ENCODE measurements at regions not wholly inside any gene's neighbourhood (a gene's known extent, or its start where the extent isn't known, plus 50 kb on each side); places are given as distances from the start of the nearest gene placed in this dataset.

DNA sequence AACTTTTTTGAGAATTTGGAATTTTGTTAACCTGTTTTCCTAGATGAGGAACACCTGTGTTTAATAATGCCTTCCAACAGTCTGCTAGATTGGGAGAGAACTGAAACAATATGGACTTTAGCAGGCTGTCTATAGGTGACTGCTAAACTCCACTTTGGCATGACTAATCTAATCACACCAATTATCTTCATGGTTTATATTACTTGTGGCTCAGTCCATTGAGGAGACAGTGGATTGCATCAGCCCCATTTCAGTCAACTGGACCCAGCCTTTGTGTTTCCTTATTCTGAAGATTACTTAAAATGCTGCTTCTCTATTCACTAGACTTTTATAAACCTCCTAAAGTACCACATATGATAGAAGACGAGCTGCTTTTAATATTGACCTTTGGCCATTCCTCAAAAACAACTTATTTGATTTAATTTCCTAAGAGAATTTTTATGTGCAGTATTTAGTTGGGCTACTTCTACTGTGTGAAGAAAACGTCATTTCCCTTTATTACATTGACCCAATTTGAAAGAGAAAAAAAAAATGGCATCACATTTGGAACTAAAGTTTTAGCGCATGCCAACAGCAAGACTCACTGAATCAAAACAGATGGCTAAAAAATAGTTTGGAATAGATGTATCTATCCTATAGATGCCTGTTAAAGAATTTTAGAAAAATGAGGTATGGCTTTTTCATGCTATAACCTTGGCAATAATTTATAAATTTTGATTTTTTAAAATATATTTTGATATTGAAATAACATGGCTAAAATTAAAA, 295.8 kb downstream of the NDFIP2 start:
- Histone ChIP-seq H3K36me3 (no peaks in the 10 kb centered on the region), H3K9me3 (peaks cover 0 to 4% of the 10 kb centered on the region in 2 donors), H3K27ac (no peak overlapping the region), H3K4me3 (no peak overlapping the region), H3K27me3 (no peaks in the 10 kb centered on the region), H3K4me1 (no peaks in the 10 kb centered on the region)
- no peak for DNase-seq (ENCODE audit: low spot score in 2 of 2)
- TF ChIP-seq POLR2AphosphoS5 (IDR thresholded peaks at IDR 0.05) (no peak), POLR2A (IDR thresholded peaks at IDR 0.05) (no peak)
- TF ChIP-seq, protein P1, sequence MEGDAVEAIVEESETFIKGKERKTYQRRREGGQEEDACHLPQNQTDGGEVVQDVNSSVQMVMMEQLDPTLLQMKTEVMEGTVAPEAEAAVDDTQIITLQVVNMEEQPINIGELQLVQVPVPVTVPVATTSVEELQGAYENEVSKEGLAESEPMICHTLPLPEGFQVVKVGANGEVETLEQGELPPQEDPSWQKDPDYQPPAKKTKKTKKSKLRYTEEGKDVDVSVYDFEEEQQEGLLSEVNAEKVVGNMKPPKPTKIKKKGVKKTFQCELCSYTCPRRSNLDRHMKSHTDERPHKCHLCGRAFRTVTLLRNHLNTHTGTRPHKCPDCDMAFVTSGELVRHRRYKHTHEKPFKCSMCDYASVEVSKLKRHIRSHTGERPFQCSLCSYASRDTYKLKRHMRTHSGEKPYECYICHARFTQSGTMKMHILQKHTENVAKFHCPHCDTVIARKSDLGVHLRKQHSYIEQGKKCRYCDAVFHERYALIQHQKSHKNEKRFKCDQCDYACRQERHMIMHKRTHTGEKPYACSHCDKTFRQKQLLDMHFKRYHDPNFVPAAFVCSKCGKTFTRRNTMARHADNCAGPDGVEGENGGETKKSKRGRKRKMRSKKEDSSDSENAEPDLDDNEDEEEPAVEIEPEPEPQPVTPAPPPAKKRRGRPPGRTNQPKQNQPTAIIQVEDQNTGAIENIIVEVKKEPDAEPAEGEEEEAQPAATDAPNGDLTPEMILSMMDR (IDR thresholded peaks at IDR 0.05): no peak
- intact Hi-C loops (cut with DNase I; ENCODE audit: low total_unique reads): no loop called here

DNA sequence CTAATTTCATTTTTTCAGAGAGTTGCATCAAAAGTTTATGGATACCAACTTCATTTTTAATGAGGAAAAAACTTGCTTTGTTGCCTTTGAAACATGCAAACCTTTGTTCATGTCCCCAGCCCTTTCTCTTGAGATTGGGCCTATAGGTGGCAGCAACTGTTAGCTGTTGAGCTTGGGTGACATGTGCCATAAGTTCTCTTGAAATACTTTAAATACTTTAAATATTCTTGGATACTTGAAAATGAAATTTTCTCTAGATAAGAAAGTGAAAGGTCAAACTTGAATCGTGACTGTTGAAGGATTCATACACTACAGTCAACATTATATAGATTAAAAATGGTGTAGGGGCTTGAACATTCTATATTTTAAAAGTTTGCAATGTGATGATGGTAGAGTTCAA, 294.9 kb downstream of the NDFIP2 start:
- Histone ChIP-seq H3K36me3 (no peaks in the 10 kb centered on the region), H3K27me3 (no peaks in the 10 kb centered on the region), H3K4me1 (no peaks in the 10 kb centered on the region), H3K27ac (no peak overlapping the region), H3K9me3 (peaks cover 0 to 7% of the 10 kb centered on the region in 2 donors), H3K4me3 (no peak overlapping the region)
- DNase-seq (ENCODE audit: low spot score in 2 of 2): no peak
- intact Hi-C loops (cut with DNase I; ENCODE audit: low total_unique reads): no loop called here
- no peak for TF ChIP-seq POLR2AphosphoS5 (IDR thresholded peaks at IDR 0.05)
- TF ChIP-seq, protein P1 (IDR thresholded peaks at IDR 0.05): peak in 2 of 3 donors; percentile 39 to 46

DNA sequence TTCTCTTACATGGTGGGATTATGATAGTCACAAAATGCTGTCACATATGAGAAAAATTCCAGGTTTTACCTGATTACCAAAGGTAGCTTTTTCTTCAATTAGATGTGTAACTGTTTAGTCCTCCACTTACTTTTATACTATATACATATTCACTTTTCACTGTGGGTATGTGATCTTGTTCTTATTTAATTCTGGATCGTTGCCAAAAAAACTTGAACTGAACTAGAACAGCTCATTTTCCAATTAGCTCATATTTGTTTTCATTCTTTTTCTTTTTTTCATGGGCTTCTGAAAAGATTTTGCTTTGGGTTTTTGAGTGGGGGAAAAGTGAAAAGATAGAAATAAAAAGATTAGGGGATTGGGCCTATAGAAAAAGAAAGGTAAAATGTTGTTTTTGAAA, 291.9 kb downstream of the NDFIP2 start:
- peaks cover 0 to 7% of the 10 kb centered on the region in 2 donors for H3K9me3 ChIP-seq
- H3K4me3 ChIP-seq: no peak overlapping the region
- H3K4me1 ChIP-seq: no peaks in the 10 kb centered on the region
- intact Hi-C loops (cut with DNase I; ENCODE audit: low total_unique reads): no loop called here
- no peaks in the 10 kb centered on the region for H3K36me3 ChIP-seq
- H3K27me3 ChIP-seq: no peaks in the 10 kb centered on the region
- DNase-seq (ENCODE audit: low spot score in 2 of 2): no peak
- H3K27ac ChIP-seq: no peak overlapping the region
- TF ChIP-seq POLR2AphosphoS5 (IDR thresholded peaks at IDR 0.05) (no peak), POLR2A (IDR thresholded peaks at IDR 0.05) (no peak)
- TF ChIP-seq, protein P1 (IDR thresholded peaks at IDR 0.05): no peak

DNA sequence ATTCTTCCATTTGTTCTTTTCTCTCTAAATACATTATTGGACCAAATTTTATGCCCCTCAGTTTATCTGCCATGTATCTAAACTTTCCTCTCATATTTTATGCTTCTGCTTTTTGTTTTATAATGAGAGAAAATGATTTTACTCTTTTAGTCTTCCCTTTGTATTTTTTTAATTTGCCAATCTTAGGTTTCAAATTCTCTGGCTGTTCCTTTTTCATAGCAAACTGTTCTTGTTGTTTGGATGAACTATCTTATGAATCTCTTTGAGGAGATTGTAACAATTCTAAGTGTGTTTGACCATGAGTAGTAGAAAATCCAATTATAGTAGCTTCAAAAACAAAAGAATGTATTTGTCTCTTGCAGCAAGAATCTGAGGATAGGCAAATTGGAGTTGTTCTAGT, 290.5 kb downstream of the NDFIP2 start:
- TF ChIP-seq, protein P1 (IDR thresholded peaks at IDR 0.05): no peak
- no peak for TF ChIP-seq POLR2AphosphoS5 (IDR thresholded peaks at IDR 0.05)
- no peak for TF ChIP-seq POLR2A (IDR thresholded peaks at IDR 0.05)
- intact Hi-C loops (cut with DNase I; ENCODE audit: low total_unique reads): no loop called here
- no peaks in the 10 kb centered on the region for H3K36me3 ChIP-seq
- no peak for DNase-seq (ENCODE audit: low spot score in 2 of 2)
- H3K4me1 ChIP-seq: no peaks in the 10 kb centered on the region
- H3K27me3 ChIP-seq: no peaks in the 10 kb centered on the region
- H3K9me3 ChIP-seq: peaks cover 0 to 7% of the 10 kb centered on the region in 2 donors
- H3K27ac ChIP-seq: no peak overlapping the region
- H3K4me3 ChIP-seq: no peak overlapping the region

DNA sequence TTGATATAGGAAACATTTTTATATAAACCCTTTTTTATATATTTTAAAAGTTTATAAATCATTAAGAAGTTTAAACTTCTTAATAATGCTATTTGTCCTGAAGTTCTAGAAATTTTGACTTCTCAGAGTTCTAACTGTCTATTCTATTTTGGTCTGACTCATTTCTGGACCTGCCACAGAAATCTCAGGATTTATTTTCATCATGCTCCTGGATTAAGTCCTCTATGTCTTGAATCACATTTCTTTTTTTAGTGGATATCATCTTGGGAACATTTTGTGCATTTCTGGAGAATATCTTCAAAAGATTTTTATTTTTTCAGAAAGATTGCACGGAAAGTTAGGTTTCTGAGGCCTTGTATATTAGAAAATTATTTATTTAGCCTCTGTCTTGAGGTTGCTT, 289.1 kb downstream of the NDFIP2 start:
- intact Hi-C loops (cut with DNase I; ENCODE audit: low total_unique reads): no loop called here

More for the DNA sequence above, 289.1 kb downstream of the NDFIP2 start:
- no peaks in the 10 kb centered on the region for H3K36me3 ChIP-seq
- no peaks in the 10 kb centered on the region for H3K27me3 ChIP-seq
- TF ChIP-seq POLR2A (IDR thresholded peaks at IDR 0.05): no peak
- TF ChIP-seq, protein P1 (IDR thresholded peaks at IDR 0.05): no peak
- no peak for TF ChIP-seq POLR2AphosphoS5 (IDR thresholded peaks at IDR 0.05)
- H3K4me1 ChIP-seq: no peaks in the 10 kb centered on the region
- peaks cover 0 to 7% of the 10 kb centered on the region in 2 donors for H3K9me3 ChIP-seq
- DNase-seq (ENCODE audit: low spot score in 2 of 2): no peak
- H3K27ac ChIP-seq: no peak overlapping the region
- H3K4me3 ChIP-seq: no peak overlapping the region

All from breast epithelium (tissue), 4 donors.